ENCODE measurements at regions not wholly inside any gene's neighbourhood (a gene's known extent, or its start where the extent isn't known, plus 50 kb on each side); places are given as distances from the start of the nearest gene placed in this dataset.
"Not testable (repeated sequence)": the region's sequence is repeated elsewhere in the genome, so short reads cannot be mapped to it uniquely, and the experiment has no call there.

GRCh38 chr6:21931641-21932335 is 338.2 kb downstream of the SOX4 start:
- intact Hi-C loops (cut with DNase I; ENCODE audit: low total_unique reads) = no loop called here
- Histone ChIP-seq H3K4me3 (no peak overlapping the region), H3K9me3 (no peaks in the 10 kb centered on the region), H3K27ac (no peak overlapping the region), H3K4me1 (no peaks in the 10 kb centered on the region), H3K36me3 (no peaks in the 10 kb centered on the region), H3K27me3 (no peaks in the 10 kb centered on the region)
- TF ChIP-seq CTCF (IDR thresholded peaks at IDR 0.05) = no peak
- DNase-seq = no peak

- Histone ChIP-seq H3K36me3 (no peaks in the 10 kb centered on the region), H3K4me3 (no peak overlapping the region), H3K27ac (no peak overlapping the region), H3K27me3 (no peaks in the 10 kb centered on the region), H3K4me1 (no peaks in the 10 kb centered on the region), H3K9me3 (no peaks in the 10 kb centered on the region)
- intact Hi-C loops (cut with DNase I; ENCODE audit: low total_unique reads) = no loop called here
- no peak for DNase-seq
- TF ChIP-seq CTCF (IDR thresholded peaks at IDR 0.05) = no peak
These were observed 339.8 kb downstream of the SOX4 start for GRCh38 chr6:21933351-21933750.

- no peak for DNase-seq
- TF ChIP-seq CTCF (IDR thresholded peaks at IDR 0.05) = no peak
These were observed 341.6 kb downstream of the SOX4 start for GRCh38 chr6:21935142-21935541.

GRCh38 chr6:21935561-21936028 is 342.0 kb downstream of the SOX4 start:
- TF ChIP-seq CTCF (IDR thresholded peaks at IDR 0.05) = peak in 1 of 2 experiments; percentile 26
- H3K4me3 ChIP-seq = no peak overlapping the region
- no peak overlapping the region for H3K27ac ChIP-seq
- DNase-seq = no peak
- H3K9me3 ChIP-seq = no peaks in the 10 kb centered on the region
- H3K27me3 ChIP-seq = no peaks in the 10 kb centered on the region
- intact Hi-C loops (cut with DNase I; ENCODE audit: low total_unique reads) = no loop called here
- H3K4me1 ChIP-seq = no peaks in the 10 kb centered on the region
- H3K36me3 ChIP-seq = no peaks in the 10 kb centered on the region

More at GRCh38 chr6:21935142-21935541, 341.6 kb downstream of the SOX4 start:
- H3K36me3 ChIP-seq = no peaks in the 10 kb centered on the region
- no peaks in the 10 kb centered on the region for H3K9me3 ChIP-seq
- no peak overlapping the region for H3K27ac ChIP-seq
- no peaks in the 10 kb centered on the region for H3K4me1 ChIP-seq
- H3K27me3 ChIP-seq = no peaks in the 10 kb centered on the region
- intact Hi-C loops (cut with DNase I; ENCODE audit: low total_unique reads) = no loop called here
- no peak overlapping the region for H3K4me3 ChIP-seq

GRCh38 chr6:21937466-21937865 is 343.9 kb downstream of the SOX4 start:
- no peak overlapping the region for H3K27ac ChIP-seq
- no peak overlapping the region for H3K4me3 ChIP-seq
- intact Hi-C loops (cut with DNase I; ENCODE audit: low total_unique reads) = no loop called here
- H3K27me3 ChIP-seq = no peaks in the 10 kb centered on the region
- H3K4me1 ChIP-seq = peaks cover 0 to 5% (median 2%) of the 10 kb centered on the region in 4 donors
- no peak for TF ChIP-seq CTCF (IDR thresholded peaks at IDR 0.05)
- no peaks in the 10 kb centered on the region for H3K36me3 ChIP-seq
- no peaks in the 10 kb centered on the region for H3K9me3 ChIP-seq
- no peak for DNase-seq

- H3K36me3 ChIP-seq; H3K4me3 ChIP-seq; H3K27me3 ChIP-seq; H3K9me3 ChIP-seq; DNase-seq; H3K27ac ChIP-seq; intact Hi-C loops (cut with DNase I; ENCODE audit: low total_unique reads): not testable (repeated sequence)
- peaks cover 0 to 15% (median 6%) of the 10 kb centered on the region in 4 donors for H3K4me1 ChIP-seq
These were observed 345.5 kb downstream of the SOX4 start for GRCh38 chr6:21939066-21939465.
